GM23338 (cell line): ENCODE measurements at regions not wholly inside any gene's neighbourhood (a gene's known extent, or its start where the extent isn't known, plus 50 kb on each side); places are given as distances from the start of the nearest gene placed in this dataset.

Experiments
- ATAC-seq: fragments of 200-7000 bp; cut with Tn5 transposase; 3 replicates; pipeline ENCODE4 v1.9.1; 2020
- DNase-seq: peaks from one replicate; pipeline ENCODE4 v3.0.0-alpha.2; 2015; ENCODE audit warnings: low spot score
- H2AFZ ChIP-seq: fragments of 200-600 bp; sonication (generic); 2 replicates; pipeline ENCODE4 v1.8.0; 2016; ENCODE audit warnings: antibody characterized with exemption, mild to moderate bottlenecking, moderate library complexity
- H3F3A ChIP-seq: fragments of 200-600 bp; sonication (generic); replicated peaks from 2 replicates; pipeline ENCODE4 v1.8.0; 2017; ENCODE audit warnings: antibody characterized with exemption, mixed run types, low read depth
- H3K27ac ChIP-seq: fragments of 200-600 bp; sonication (generic); 2 replicates; pipeline ENCODE4 v1.6.1; 2016; ENCODE audit warnings: low read depth
- H3K27me3 ChIP-seq: fragments of 200-600 bp; sonication (generic); 2 replicates; pipeline ENCODE4 v1.8.0; 2016; ENCODE audit warnings: mild to moderate bottlenecking, mixed run types, moderate library complexity; ENCODE audit not compliant: insufficient read depth
- H3K36me3 ChIP-seq: fragments of 200-600 bp; sonication (generic); 2 replicates; pipeline ENCODE4 v1.8.0; 2016; ENCODE audit warnings: mild to moderate bottlenecking; ENCODE audit not compliant: insufficient read depth
- H3K4me1 ChIP-seq: fragments of 200-600 bp; sonication (generic); 2 replicates; pipeline ENCODE4 v1.8.0; 2016; ENCODE audit warnings: mild to moderate bottlenecking, moderate library complexity; ENCODE audit not compliant: insufficient read depth
- H3K4me2 ChIP-seq: fragments of 200-600 bp; sonication (generic); 2 replicates; pipeline ENCODE4 v1.7.1; 2017; ENCODE audit warnings: mixed run types
- H3K4me3 ChIP-seq: fragments of 200-600 bp; sonication (generic); 2 replicates; pipeline ENCODE4 v1.6.1; 2016; ENCODE audit warnings: mixed run types
- H3K79me2 ChIP-seq: fragments of 200-600 bp; sonication (generic); replicated peaks from 2 replicates; pipeline ENCODE4 v1.8.0; 2017; ENCODE audit warnings: mild to moderate bottlenecking; ENCODE audit not compliant: insufficient read depth
- H3K9me2 ChIP-seq: fragments of 200-600 bp; sonication (generic); 2 replicates; pipeline ENCODE4 v1.8.0; 2017; ENCODE audit not compliant: insufficient read depth
- H4K20me1 ChIP-seq: fragments of 200-600 bp; sonication (generic); replicated peaks from 2 replicates; pipeline ENCODE4 v1.8.0; 2017; ENCODE audit warnings: mild to moderate bottlenecking; ENCODE audit not compliant: insufficient read depth
- H3K27ac Mint-ChIP-seq: 2 replicates; pipeline ENCODE4 v1.8.0; 2020; ENCODE audit warnings: inconsistent platforms, mild to moderate bottlenecking, moderate library complexity, mixed read lengths
- H3K27me3 Mint-ChIP-seq: 3 replicates; pipeline ENCODE4 v1.8.0; 2022; ENCODE audit warnings: low read depth, mild to moderate bottlenecking, moderate library complexity, mixed read lengths, inconsistent platforms; ENCODE audit not compliant: insufficient read depth, poor library complexity
- H3K36me3 Mint-ChIP-seq: 3 replicates; pipeline ENCODE4 v1.8.0; 2021; ENCODE audit warnings: low read depth, mild to moderate bottlenecking, inconsistent platforms, moderate library complexity, mixed read lengths
- H3K4me1 Mint-ChIP-seq: 3 replicates; pipeline ENCODE4 v1.8.0; 2020; ENCODE audit warnings: mild to moderate bottlenecking, inconsistent platforms, mixed read lengths
- H3K4me3 Mint-ChIP-seq: 3 replicates; pipeline ENCODE4 v1.8.0; 2021; ENCODE audit warnings: moderate library complexity, mild to moderate bottlenecking, inconsistent platforms, mixed read lengths
- H3K9me3 Mint-ChIP-seq: 3 replicates; pipeline ENCODE4 v1.8.0; 2020; ENCODE audit warnings: moderate library complexity, mild to moderate bottlenecking, inconsistent platforms, mixed read lengths
- CREB1 ChIP-seq: fragments of 250-450 bp; sonication (Bioruptor Pico); IDR thresholded peaks from 2 replicates; pipeline ENCODE4 v1.5.0; 2020; ENCODE audit warnings: low read depth, mild to moderate bottlenecking, moderate library complexity
- CTCF ChIP-seq, 2 experiments: fragments of 200-600 bp in 1 of 2; sonication (generic) in 1 of 2; conservative IDR thresholded peaks; 2 replicates each; pipeline versions ENCODE4 v1.5.1 to v1.6.1; 2016 to 2017; ENCODE audit warnings: antibody characterized with exemption in 2 of 2, low read depth in 2 of 2, mild to moderate bottlenecking in 2 of 2, moderate library complexity in 1 of 2
- ETS1 ChIP-seq: IDR thresholded peaks from 2 replicates; pipeline ENCODE4 v1.6.1; 2016; ENCODE audit warnings: antibody characterized with exemption
- EZH2 ChIP-seq: fragments of 200-600 bp; sonication (generic); IDR thresholded peaks from one replicate; pipeline ENCODE4 v1.8.0; 2017; ENCODE audit warnings: antibody characterized with exemption, mild to moderate bottlenecking, low read depth; ENCODE audit not compliant: unreplicated experiment
- EZH2phosphoT487 ChIP-seq: fragments of 200-600 bp; sonication (generic); IDR thresholded peaks from one replicate; pipeline ENCODE4 v1.8.1; 2018; ENCODE audit warnings: antibody characterized with exemption; ENCODE audit not compliant: unreplicated experiment
- JUNB ChIP-seq: IDR thresholded peaks from one replicate; pipeline ENCODE4 v1.6.1; 2016; ENCODE audit warnings: antibody characterized with exemption; ENCODE audit not compliant: unreplicated experiment
- NANOG ChIP-seq: IDR thresholded peaks from 2 replicates; pipeline ENCODE4 v1.6.1; 2016; ENCODE audit warnings: antibody characterized with exemption, borderline replicate concordance
- POLR2AphosphoS5 ChIP-seq: IDR thresholded peaks from 2 replicates; pipeline ENCODE4 v1.6.1; 2016; ENCODE audit warnings: antibody characterized with exemption, low read depth
- STAT1 ChIP-seq: IDR thresholded peaks from one replicate; pipeline ENCODE4 v1.6.1; 2016; ENCODE audit warnings: antibody characterized with exemption; ENCODE audit not compliant: unreplicated experiment
- ZNF114 ChIP-seq: fragments of 250-450 bp; sonication (Bioruptor Pico); IDR thresholded peaks from 2 replicates; pipeline ENCODE4 v1.5.0; 2020; ENCODE audit warnings: mild to moderate bottlenecking, moderate library complexity
- ZNF331 ChIP-seq: fragments of 250-450 bp; sonication (Bioruptor Pico); IDR thresholded peaks from 2 replicates; pipeline ENCODE4 v1.5.0; 2020; ENCODE audit warnings: low read depth, mild to moderate bottlenecking, moderate library complexity

GRCh38 chr5:155441849-155442248, 428.3 kb downstream of the KIF4B start:
- DNase-seq (no peak), ATAC-seq (no peak)
- Histone ChIP-seq H3K9me2 (0 out of 2 replicates have a peak, but pooled peaks cover 5% of the 10 kb centered on the region), H3K4me3 (no peak overlapping the region), H4K20me1 (no peaks in the 10 kb centered on the region), H3K36me3 (no peaks in the 10 kb centered on the region), H3K27me3 (no peaks in the 10 kb centered on the region), H3K4me1 (no peaks in the 10 kb centered on the region), H2AFZ (no peak overlapping the region), H3F3A (no peaks in the 10 kb centered on the region), H3K79me2 (no peaks in the 10 kb centered on the region), H3K4me2 (no peak overlapping the region), H3K27ac (no peak overlapping the region)
- Mint-ChIP-seq H3K4me1 (no peaks in the 10 kb centered on the region), H3K4me3 (no peak overlapping the region), H3K9me3 (no peaks in the 10 kb centered on the region), H3K27me3 (no peaks in the 10 kb centered on the region), H3K27ac (no peak overlapping the region), H3K36me3 (no peaks in the 10 kb centered on the region)
- no peak for TF ChIP-seq CTCF (conservative IDR thresholded peaks at IDR 0.05; ENCODE audit: low read depth in 2 of 2)
- TF ChIP-seq JUNB = no peak
- TF ChIP-seq STAT1 = no peak
- TF ChIP-seq ZNF331 (CRISPR knock-in tag) = no peak
- no peak for TF ChIP-seq NANOG
- TF ChIP-seq EZH2 = no peak
- no peak for TF ChIP-seq CREB1

- DNase-seq (no peak), ATAC-seq (no peak)
- no peaks in the 10 kb centered on the region for H3K79me2 ChIP-seq
- H2AFZ ChIP-seq = no peak overlapping the region
- H3K4me2 ChIP-seq = no peak overlapping the region
- H3K9me2 ChIP-seq = 0 out of 2 replicates have a peak, but pooled peaks cover 16% of the 10 kb centered on the region
- Mint-ChIP-seq H3K36me3 (no peaks in the 10 kb centered on the region; the same call in 2 of the 3 replicates), H3K4me3 (no peak overlapping the region), H3K27me3 (no peaks in the 10 kb centered on the region), H3K4me1 (no peaks in the 10 kb centered on the region; the same call in 2 of the 3 replicates), H3K27ac (no peak overlapping the region), H3K9me3 (peaks cover 10% of the 10 kb centered on the region)
- no peaks in the 10 kb centered on the region for H3F3A ChIP-seq
- H3K4me1 ChIP-seq = no peaks in the 10 kb centered on the region
- H3K27me3 ChIP-seq = no peaks in the 10 kb centered on the region
- no peaks in the 10 kb centered on the region for H4K20me1 ChIP-seq
- H3K36me3 ChIP-seq = no peaks in the 10 kb centered on the region; the same call in 1 of the 2 replicates
- no peak overlapping the region for H3K4me3 ChIP-seq
- no peak overlapping the region for H3K27ac ChIP-seq
- TF ChIP-seq CTCF (conservative IDR thresholded peaks at IDR 0.05; ENCODE audit: low read depth in 2 of 2) (no peak), EZH2 (no peak), ETS1 (no peak), POLR2AphosphoS5 (no peak), ZNF114 (no peak), STAT1 (no peak), EZH2phosphoT487 (no peak)
Observed at GRCh38 chr5:155451106-155451505, 437.6 kb downstream of the KIF4B start.
